ENCODE measurements at regions not wholly inside any gene's neighbourhood (a gene's known extent, or its start where the extent isn't known, plus 50 kb on each side); places are given as distances from the start of the nearest gene placed in this dataset.
"Not testable (repeated sequence)": the region's sequence is repeated elsewhere in the genome, so short reads cannot be mapped to it uniquely, and the experiment has no call there.

DNA sequence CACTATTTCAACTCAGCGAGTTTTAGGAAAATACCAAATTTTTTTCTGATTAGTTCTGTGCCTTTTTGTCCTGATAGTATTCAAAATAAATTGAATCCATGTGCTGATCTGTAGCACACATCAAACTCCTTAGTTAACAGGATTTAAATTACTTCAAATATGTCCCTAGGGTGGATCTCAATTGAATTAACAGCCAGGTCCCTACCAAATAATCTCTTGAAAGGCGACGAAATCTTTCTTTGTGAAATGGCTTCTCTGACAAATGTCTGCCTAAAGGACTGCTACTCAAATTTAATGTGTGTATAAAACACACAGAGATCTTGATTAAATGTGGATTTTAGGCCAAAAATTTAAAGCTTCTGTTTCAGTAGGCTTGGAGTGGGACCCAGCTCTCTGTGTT, 989.6 kb upstream of the KCND2 start:
- BruUV-seq (replicated peaks): no TSS peak
- DNase-seq (ENCODE audit: low spot score): peak; percentile 1
- Histone ChIP-seq H3K36me3 (ENCODE audit: insufficient read depth, low read length, poor library complexity, severe bottlenecking) (no peaks in the 10 kb centered on the region), H3K4me3 (ENCODE audit: low read depth, low read length, poor library complexity, severe bottlenecking) (no peak overlapping the region), H3K27ac (ENCODE audit: low read depth, low read length, poor library complexity, severe bottlenecking) (no peak overlapping the region), H3K4me1 (ENCODE audit: insufficient read depth, low read length, poor library complexity, severe bottlenecking) (no peaks in the 10 kb centered on the region), H3K27me3 (replicated peaks; ENCODE audit: insufficient read depth, low read depth, low read length, poor library complexity) (no peaks in the 10 kb centered on the region), H3K9me3 (ENCODE audit: low read depth, low read length, poor library complexity, severe bottlenecking) (no peaks in the 10 kb centered on the region)
- no peak for TF ChIP-seq CTCF (conservative IDR thresholded peaks at IDR 0.05; ENCODE audit: low read depth, low read length)
- TF ChIP-seq EZH2 (IDR thresholded peaks at IDR 0.05; ENCODE audit: borderline replicate concordance, low read depth, low read length, poor library complexity, severe bottlenecking): no peak
- POLR2A ChIA-PET (ENCODE audit: low non-redundant PET): no interaction called here
- CTCF ChIA-PET: no interaction called here
- intact Hi-C loops (cut with micrococcal nuclease; ENCODE audit: unreplicated experiment): no loop called here

- H3K9me3 ChIP-seq (ENCODE audit: low read depth, low read length, poor library complexity, severe bottlenecking): no peaks in the 10 kb centered on the region
- POLR2A ChIA-PET (ENCODE audit: low non-redundant PET): no interaction called here
- H3K27me3 ChIP-seq (replicated peaks; ENCODE audit: insufficient read depth, low read depth, low read length, poor library complexity): no peaks in the 10 kb centered on the region
- no TSS peak for BruUV-seq (replicated peaks)
- no peak overlapping the region for H3K27ac ChIP-seq (ENCODE audit: low read depth, low read length, poor library complexity, severe bottlenecking)
- CTCF ChIA-PET: no interaction called here
- no peaks in the 10 kb centered on the region for H3K4me1 ChIP-seq (ENCODE audit: insufficient read depth, low read length, poor library complexity, severe bottlenecking)
- no peaks in the 10 kb centered on the region for H3K36me3 ChIP-seq (ENCODE audit: insufficient read depth, low read length, poor library complexity, severe bottlenecking)
- DNase-seq (ENCODE audit: low spot score): no peak
- no peak overlapping the region for H3K4me3 ChIP-seq (ENCODE audit: low read depth, low read length, poor library complexity, severe bottlenecking)
- TF ChIP-seq CTCF (conservative IDR thresholded peaks at IDR 0.05; ENCODE audit: low read depth, low read length): no peak
- no peak for TF ChIP-seq EZH2 (IDR thresholded peaks at IDR 0.05; ENCODE audit: borderline replicate concordance, low read depth, low read length, poor library complexity, severe bottlenecking)
- intact Hi-C loops (cut with micrococcal nuclease; ENCODE audit: unreplicated experiment): no loop called here
Observed at GRCh38 chr7:119288416-119288815, 984.6 kb upstream of the KCND2 start.

GRCh38 chr7:119300341-119300740, 972.6 kb upstream of the KCND2 start:
- intact Hi-C loops (cut with micrococcal nuclease; ENCODE audit: unreplicated experiment); BruUV-seq (replicated peaks); POLR2A ChIA-PET (ENCODE audit: low non-redundant PET): not testable (repeated sequence)

GRCh38 chr7:119320316-119320715, 952.7 kb upstream of the KCND2 start:
- intact Hi-C loops (cut with micrococcal nuclease; ENCODE audit: unreplicated experiment): no loop called here
- H3K36me3 ChIP-seq (ENCODE audit: insufficient read depth, low read length, poor library complexity, severe bottlenecking): no peaks in the 10 kb centered on the region
- TF ChIP-seq EZH2 (IDR thresholded peaks at IDR 0.05; ENCODE audit: borderline replicate concordance, low read depth, low read length, poor library complexity, severe bottlenecking) (no peak), CTCF (conservative IDR thresholded peaks at IDR 0.05; ENCODE audit: low read depth, low read length) (no peak)
- BruUV-seq (replicated peaks): no TSS peak
- ChIA-PET CTCF (no interaction called here), POLR2A (ENCODE audit: low non-redundant PET) (no interaction called here)
- H3K4me3 ChIP-seq (ENCODE audit: low read depth, low read length, poor library complexity, severe bottlenecking): no peak overlapping the region
- H3K9me3 ChIP-seq (ENCODE audit: low read depth, low read length, poor library complexity, severe bottlenecking): no peaks in the 10 kb centered on the region
- H3K4me1 ChIP-seq (ENCODE audit: insufficient read depth, low read length, poor library complexity, severe bottlenecking): no peaks in the 10 kb centered on the region
- H3K27me3 ChIP-seq (replicated peaks; ENCODE audit: insufficient read depth, low read depth, low read length, poor library complexity): no peaks in the 10 kb centered on the region
- no peak for DNase-seq (ENCODE audit: low spot score)
- H3K27ac ChIP-seq (ENCODE audit: low read depth, low read length, poor library complexity, severe bottlenecking): no peak overlapping the region

More at GRCh38 chr7:119300341-119300740, 972.6 kb upstream of the KCND2 start:
- H3K4me1 ChIP-seq (ENCODE audit: insufficient read depth, low read length, poor library complexity, severe bottlenecking); CTCF ChIA-PET; H3K27ac ChIP-seq (ENCODE audit: low read depth, low read length, poor library complexity, severe bottlenecking); H3K4me3 ChIP-seq (ENCODE audit: low read depth, low read length, poor library complexity, severe bottlenecking); H3K36me3 ChIP-seq (ENCODE audit: insufficient read depth, low read length, poor library complexity, severe bottlenecking); H3K27me3 ChIP-seq (replicated peaks; ENCODE audit: insufficient read depth, low read depth, low read length, poor library complexity); H3K9me3 ChIP-seq (ENCODE audit: low read depth, low read length, poor library complexity, severe bottlenecking): not testable (repeated sequence)
- peak; percentile 53 for DNase-seq (ENCODE audit: low spot score)

All from A673 (cell line).